Gastrocnemius medialis (tissue), 4 donors: ENCODE measurements at regions not wholly inside any gene's neighbourhood (a gene's known extent, or its start where the extent isn't known, plus 50 kb on each side); places are given as distances from the start of the nearest gene placed in this dataset.
"Not testable (repeated sequence)": the region's sequence is repeated elsewhere in the genome, so short reads cannot be mapped to it uniquely, and the experiment has no call there.

Experiments used
- ATAC-seq, 2 donors: fragments of 150-250 bp; one replicate each; pipeline ENCODE4 v1.9.1; 2016
- DNase-seq, 2 donors: peaks; one replicate each; pipeline ENCODE4 v3.0.0-alpha.2; 2019
- H3K27ac ChIP-seq, 4 donors: fragments of 200-600 bp; sonication (generic); 1 replicate in 1 of 4; 2 replicates in 3 of 4; pipeline ENCODE4 v1.5.1; 2016 to 2018; ENCODE audit warnings: mild to moderate bottlenecking in 2 of 4, moderate library complexity in 1 of 4
- H3K27me3 ChIP-seq, 3 donors: fragments of 200-600 bp; sonication (generic) in 2 of 3; 1 replicate in 1 of 3; 2 replicates in 2 of 3; pipeline versions ENCODE4 v1.5.1 to v1.6.0; 2016 to 2019; ENCODE audit warnings: mild to moderate bottlenecking in 1 of 3, moderate library complexity in 1 of 3
- H3K36me3 ChIP-seq, 2 donors: fragments of 200-600 bp; sonication (generic) in 1 of 2; one replicate each; pipeline ENCODE4 v1.5.1; 2017 to 2018
- H3K4me1 ChIP-seq, 2 donors: fragments of 200-600 bp; sonication (generic) in 1 of 2; one replicate each; pipeline ENCODE4 v1.5.1; 2016 to 2017; ENCODE audit warnings: mild to moderate bottlenecking in 2 of 2
- H3K4me3 ChIP-seq, 4 donors: fragments of 200-600 bp; sonication (generic) in 3 of 4; 1 replicate in 1 of 4; 2 replicates in 3 of 4; pipeline ENCODE4 v1.5.1; 2016 to 2019; ENCODE audit warnings: mild to moderate bottlenecking in 2 of 4
- H3K9me3 ChIP-seq, 3 donors: fragments of 200-600 bp; sonication (generic) in 2 of 3; 1 replicate in 1 of 3; 2 replicates in 2 of 3; pipeline ENCODE4 v1.5.1; 2016 to 2019
- CTCF ChIP-seq, 5 experiments: fragments of 450-650 bp in 3 of 5; fragments of 200-600 bp in 2 of 5; sonication (generic) in 2 of 5; IDR thresholded peaks in 4 of 5; conservative IDR thresholded peaks in 1 of 5; 1 replicate in 4 of 5; 2 replicates in 1 of 5; pipeline ENCODE4 v1.5.1; 2016 to 2019; ENCODE audit warnings: antibody characterized with exemption in 5 of 5, mild to moderate bottlenecking in 3 of 5, moderate library complexity in 3 of 5
- POLR2A ChIP-seq, 2 donors: fragments of 450-650 bp; IDR thresholded peaks; one replicate each; pipeline ENCODE4 v1.6.1; 2017; ENCODE audit warnings: antibody characterized with exemption in 2 of 2, mild to moderate bottlenecking in 2 of 2, moderate library complexity in 2 of 2
- in situ Hi-C, 4 donors: fragments of 200-750 bp; cut with MboI; loops; one replicate each; pipeline versions ENCODE4 v1.15.0 to v1.8.0; 2017; ENCODE audit warnings: low sequenced_read_pairs in 4 of 4
- intact Hi-C: fragments of 100-400 bp; cut with DNase I; formaldehyde crosslinking; loops from one replicate; pipeline ENCODE4 v1.15.1; 2023; ENCODE audit warnings: low total_unique reads

- H3K36me3 ChIP-seq, result no peaks in the 10 kb centered on the region
- H3K4me1 ChIP-seq, result no peaks in the 10 kb centered on the region
- DNase-seq (no peak), ATAC-seq (peak in 1 of 2 donors; percentile 39)
- intact Hi-C loops, result no loop called here
- no peak for TF ChIP-seq POLR2A (IDR thresholded peaks at IDR 0.05)
- no peak for TF ChIP-seq CTCF (IDR thresholded peaks at IDR 0.05 in 4 of 5, conservative IDR thresholded peaks at IDR 0.05 in 1 of 5)
- no peak overlapping the region for H3K4me3 ChIP-seq
- no peaks in the 10 kb centered on the region for H3K9me3 ChIP-seq
- H3K27me3 ChIP-seq, result no peaks in the 10 kb centered on the region
- in situ Hi-C loops, result no loop called here
- H3K27ac ChIP-seq, result no peak overlapping the region
Observed at GRCh38 chr13:50229960-50230661, 214.9 kb downstream of the KCNRG start.

GRCh38 chr13:50230662-50230978 is 215.4 kb downstream of the KCNRG start:
- intact Hi-C loops, result no loop called here
- no peaks in the 10 kb centered on the region for H3K36me3 ChIP-seq
- TF ChIP-seq POLR2A (IDR thresholded peaks at IDR 0.05), result no peak
- no peak for TF ChIP-seq CTCF (IDR thresholded peaks at IDR 0.05 in 4 of 5, conservative IDR thresholded peaks at IDR 0.05 in 1 of 5)
- no peaks in the 10 kb centered on the region for H3K9me3 ChIP-seq
- ATAC-seq (no peak), DNase-seq (no peak)
- H3K27me3 ChIP-seq, result no peaks in the 10 kb centered on the region
- H3K4me3 ChIP-seq, result no peak overlapping the region
- no peaks in the 10 kb centered on the region for H3K4me1 ChIP-seq
- H3K27ac ChIP-seq, result no peak overlapping the region
- in situ Hi-C loops, result no loop called here

- H3K36me3 ChIP-seq, H3K9me3 ChIP-seq, DNase-seq, ATAC-seq, in situ Hi-C loops, intact Hi-C loops, H3K27me3 ChIP-seq, H3K27ac ChIP-seq, H3K4me3 ChIP-seq, H3K4me1 ChIP-seq: not testable (repeated sequence)
Observed at GRCh38 chr13:50233574-50233973, 218.3 kb downstream of the KCNRG start.

- no peak overlapping the region for H3K4me3 ChIP-seq
- intact Hi-C loops (no loop called here), in situ Hi-C loops (no loop called here)
Observed at GRCh38 chr13:50235604-50236342, 220.5 kb downstream of the KCNRG start.

More at GRCh38 chr13:50235604-50236342, 220.5 kb downstream of the KCNRG start:
- H3K27ac ChIP-seq, result no peak overlapping the region
- H3K27me3 ChIP-seq, result no peaks in the 10 kb centered on the region
- DNase-seq, result no peak
- no peaks in the 10 kb centered on the region for H3K36me3 ChIP-seq
- no peaks in the 10 kb centered on the region for H3K4me1 ChIP-seq
- ATAC-seq, result no peak
- H3K9me3 ChIP-seq, result no peaks in the 10 kb centered on the region
- TF ChIP-seq CTCF (IDR thresholded peaks at IDR 0.05 in 4 of 5, conservative IDR thresholded peaks at IDR 0.05 in 1 of 5), result no peak
- no peak for TF ChIP-seq POLR2A (IDR thresholded peaks at IDR 0.05)
